HepG2 (cell line): ENCODE measurements at regions not wholly inside any gene's neighbourhood (a gene's known extent, or its start where the extent isn't known, plus 50 kb on each side); places are given as distances from the start of the nearest gene placed in this dataset.

Experiments
- CBX2 ChIP-seq, 2 experiments: fragments of 200-600 bp in 1 of 2; sonication (generic); formaldehyde crosslinking in 1 of 2; IDR thresholded peaks; 2 replicates each; pipeline versions ENCODE4 v1.7.0 to v1.8.1; 2018 to 2022; ENCODE audit warnings: low read depth in 2 of 2, low read length in 1 of 2, mild to moderate bottlenecking in 1 of 2, missing genetic modification reagents in 1 of 2
- CTCF ChIP-seq: sonication (generic); formaldehyde crosslinking; IDR thresholded peaks from 2 replicates; pipeline ENCODE4 v1.5.0; 2020; ENCODE audit warnings: mild to moderate bottlenecking, missing genetic modification reagents, moderate library complexity
- E2F5 ChIP-seq: sonication (generic); formaldehyde crosslinking; conservative IDR thresholded peaks from 2 replicates; pipeline ENCODE4 v1.4.0; 2020; ENCODE audit warnings: missing genetic modification reagents
- EZH2 ChIP-seq: conservative IDR thresholded peaks from 2 replicates; pipeline ENCODE4 v1.6.1; 2012; ENCODE audit warnings: mild to moderate bottlenecking, low read depth, low read length, moderate library complexity
- MAFG ChIP-seq: sonication (generic); formaldehyde crosslinking; IDR thresholded peaks from 2 replicates; pipeline ENCODE4 v1.5.1; 2020; ENCODE audit warnings: mild to moderate bottlenecking, missing genetic modification reagents
- MYC ChIP-seq: sonication (generic); formaldehyde crosslinking; IDR thresholded peaks from 2 replicates; pipeline ENCODE4 v1.9.0; 2021; ENCODE audit warnings: missing genetic modification reagents, borderline replicate concordance
- NFRKB ChIP-seq: fragments of 450-650 bp; IDR thresholded peaks from 2 replicates; pipeline ENCODE4 v1.6.1; 2017
- POLR2A ChIP-seq, 2 experiments: IDR thresholded peaks; 2 replicates each; pipeline ENCODE4 v1.6.1; 2011; ENCODE audit warnings: low read depth in 2 of 2, low read length in 2 of 2, mild to moderate bottlenecking in 1 of 2, moderate library complexity in 1 of 2; ENCODE audit not compliant: insufficient read depth in 1 of 2
- SP1 ChIP-seq, 2 experiments: fragments of 450-650 bp in 1 of 2; sonication (generic) in 1 of 2; formaldehyde crosslinking in 1 of 2; IDR thresholded peaks; 2 replicates each; pipeline versions ENCODE4 v1.4.0 to v1.6.1; 2016 to 2020; ENCODE audit warnings: missing genetic modification reagents in 1 of 2
- YY1 ChIP-seq: IDR thresholded peaks from 2 replicates; pipeline ENCODE4 v1.6.1; 2011; ENCODE audit warnings: low read length, low read depth, moderate library complexity, mild to moderate bottlenecking; ENCODE audit not compliant: insufficient read depth, insufficient replicate concordance
- ZNF292 ChIP-seq: sonication (generic); formaldehyde crosslinking; IDR thresholded peaks from 2 replicates; pipeline ENCODE4 v1.8.1; 2022; ENCODE audit warnings: mild to moderate bottlenecking, low read depth, missing genetic modification reagents, borderline replicate concordance
- ZNF781 ChIP-seq: sonication (generic); formaldehyde crosslinking; IDR thresholded peaks from 2 replicates; pipeline ENCODE4 v1.5.1; 2020; ENCODE audit warnings: borderline replicate concordance, mild to moderate bottlenecking, missing genetic modification reagents; ENCODE audit errors: not compliant biosample characterization

GRCh38 chr2:242036653-242036950 lies 167.1 kb downstream of the RTP5 start:
- TF ChIP-seq CTCF (CRISPR knock-in tag) = no peak
- no peak for TF ChIP-seq E2F5 (CRISPR knock-in tag)
- TF ChIP-seq POLR2A (IDR thresholded peaks at IDR 0.05; ENCODE audit: insufficient read depth in 1 of 2, low read depth in 2 of 2, low read length in 2 of 2) = no peak
- no peak for TF ChIP-seq ZNF781 (CRISPR knock-in tag)
- no peak for TF ChIP-seq MAFG (CRISPR knock-in tag)
- no peak for TF ChIP-seq MYC (CRISPR knock-in tag)
- TF ChIP-seq YY1 = no peak
- no peak for TF ChIP-seq EZH2
- TF ChIP-seq ZNF292 (CRISPR knock-in tag) = no peak
- no peak for TF ChIP-seq CBX2 (IDR thresholded peaks at IDR 0.05; ENCODE audit: low read depth, low read length)
- TF ChIP-seq CBX2 (CRISPR knock-in tag; IDR thresholded peaks at IDR 0.05; ENCODE audit: low read depth) = no peak
- no peak for TF ChIP-seq NFRKB
- TF ChIP-seq SP1 (IDR thresholded peaks at IDR 0.05) = no peak
- no peak for TF ChIP-seq SP1 (CRISPR knock-in tag; IDR thresholded peaks at IDR 0.05)
